ENCODE measurements at regions not wholly inside any gene's neighbourhood (a gene's known extent, or its start where the extent isn't known, plus 50 kb on each side); places are given as distances from the start of the nearest gene placed in this dataset.

- H3K79me2 ChIP-seq (ENCODE audit: insufficient read depth, low read length) = no peaks in the 10 kb centered on the region
- H3K36me3 ChIP-seq (ENCODE audit: insufficient read depth, low read length) = no peaks in the 10 kb centered on the region
- H3K27ac ChIP-seq (ENCODE audit: low read depth, low read length) = no peak overlapping the region
- no peaks in the 10 kb centered on the region for H3K27me3 ChIP-seq (ENCODE audit: insufficient read depth, low read length)
- no peak for DNase-seq (ENCODE audit: insufficient read length, low spot score, missing footprints)
- no peak overlapping the region for H3K4me2 ChIP-seq (ENCODE audit: insufficient read depth, low read length)
- H3K9me3 ChIP-seq (ENCODE audit: low read depth, low read length) = no peaks in the 10 kb centered on the region
- H2AFZ ChIP-seq (ENCODE audit: low read length) = no peak overlapping the region
- H3K4me3 ChIP-seq (ENCODE audit: insufficient read depth, low read length) = no peak overlapping the region
- H3K4me1 ChIP-seq (ENCODE audit: insufficient read depth, low read length) = no peaks in the 10 kb centered on the region
- TF ChIP-seq CTCF (IDR thresholded peaks at IDR 0.05; ENCODE audit: extremely low read depth, low read depth, low read length) = no peak
- no peaks in the 10 kb centered on the region for H4K20me1 ChIP-seq (ENCODE audit: insufficient read depth, low read length)
Measured at GRCh38 chr3:174541708-174542315, 317.3 kb upstream of the NAALADL2 start.

GRCh38 chr3:174547801-174548435 is 311.2 kb upstream of the NAALADL2 start:
- Histone ChIP-seq H3K36me3 (ENCODE audit: insufficient read depth, low read length) (no peaks in the 10 kb centered on the region), H3K9me3 (ENCODE audit: low read depth, low read length) (no peaks in the 10 kb centered on the region), H3K27ac (ENCODE audit: low read depth, low read length) (no peak overlapping the region), H3K27me3 (ENCODE audit: insufficient read depth, low read length) (no peaks in the 10 kb centered on the region), H4K20me1 (ENCODE audit: insufficient read depth, low read length) (no peaks in the 10 kb centered on the region), H3K79me2 (ENCODE audit: insufficient read depth, low read length) (no peaks in the 10 kb centered on the region), H3K4me3 (ENCODE audit: insufficient read depth, low read length) (no peak overlapping the region), H3K4me2 (ENCODE audit: insufficient read depth, low read length) (no peak overlapping the region), H3K4me1 (ENCODE audit: insufficient read depth, low read length) (no peaks in the 10 kb centered on the region), H2AFZ (ENCODE audit: low read length) (no peak overlapping the region)
- TF ChIP-seq CTCF (IDR thresholded peaks at IDR 0.05; ENCODE audit: extremely low read depth, low read depth, low read length) = no peak
- DNase-seq (ENCODE audit: insufficient read length, low spot score, missing footprints) = no peak

- no peak for TF ChIP-seq CTCF (IDR thresholded peaks at IDR 0.05; ENCODE audit: extremely low read depth, low read depth, low read length)
- no peaks in the 10 kb centered on the region for H4K20me1 ChIP-seq (ENCODE audit: insufficient read depth, low read length)
- H3K27ac ChIP-seq (ENCODE audit: low read depth, low read length) = no peak overlapping the region
- no peak overlapping the region for H3K4me2 ChIP-seq (ENCODE audit: insufficient read depth, low read length)
- no peak overlapping the region for H3K4me3 ChIP-seq (ENCODE audit: insufficient read depth, low read length)
- no peaks in the 10 kb centered on the region for H3K4me1 ChIP-seq (ENCODE audit: insufficient read depth, low read length)
- H3K79me2 ChIP-seq (ENCODE audit: insufficient read depth, low read length) = no peaks in the 10 kb centered on the region
- no peak overlapping the region for H2AFZ ChIP-seq (ENCODE audit: low read length)
- no peak for DNase-seq (ENCODE audit: insufficient read length, low spot score, missing footprints)
- H3K9me3 ChIP-seq (ENCODE audit: low read depth, low read length) = no peaks in the 10 kb centered on the region
- H3K36me3 ChIP-seq (ENCODE audit: insufficient read depth, low read length) = no peaks in the 10 kb centered on the region
- no peaks in the 10 kb centered on the region for H3K27me3 ChIP-seq (ENCODE audit: insufficient read depth, low read length)
Measured at GRCh38 chr3:174548841-174549623, 310.1 kb upstream of the NAALADL2 start.

DNA sequence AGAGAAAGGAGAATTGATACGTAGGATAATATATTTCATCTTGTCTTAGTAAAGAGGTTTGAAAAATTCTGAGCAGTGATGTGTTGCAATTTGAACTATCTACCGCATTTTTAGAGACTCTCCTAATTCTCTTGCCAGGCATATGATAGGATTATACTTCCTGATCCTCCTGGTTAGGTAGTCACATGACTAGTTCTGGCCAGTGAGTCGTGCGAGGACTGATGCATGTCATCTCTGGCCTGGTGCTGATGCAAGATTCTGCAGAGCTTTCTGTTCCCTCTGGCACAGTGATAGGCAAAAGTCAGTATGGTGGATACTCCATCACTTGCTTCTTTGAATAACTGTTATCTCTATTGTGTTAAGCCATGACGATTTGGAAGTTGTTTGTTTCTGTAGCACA is 277.6 kb upstream of the NAALADL2 start:
- Histone ChIP-seq H3K79me2 (ENCODE audit: insufficient read depth, low read length) (no peaks in the 10 kb centered on the region), H2AFZ (ENCODE audit: low read length) (no peak overlapping the region), H3K27me3 (ENCODE audit: insufficient read depth, low read length) (no peaks in the 10 kb centered on the region), H3K4me1 (ENCODE audit: insufficient read depth, low read length) (no peaks in the 10 kb centered on the region), H3K4me2 (ENCODE audit: insufficient read depth, low read length) (no peak overlapping the region), H3K9me3 (ENCODE audit: low read depth, low read length) (no peaks in the 10 kb centered on the region), H3K36me3 (ENCODE audit: insufficient read depth, low read length) (no peaks in the 10 kb centered on the region), H4K20me1 (ENCODE audit: insufficient read depth, low read length) (no peaks in the 10 kb centered on the region), H3K4me3 (ENCODE audit: insufficient read depth, low read length) (no peak overlapping the region), H3K27ac (ENCODE audit: low read depth, low read length) (no peak overlapping the region)
- DNase-seq (ENCODE audit: insufficient read length, low spot score, missing footprints) = no peak
- TF ChIP-seq CTCF (IDR thresholded peaks at IDR 0.05; ENCODE audit: extremely low read depth, low read depth, low read length) = no peak
